Neural cell (in vitro differentiated cells): ENCODE measurements at regions not wholly inside any gene's neighbourhood (a gene's known extent, or its start where the extent isn't known, plus 50 kb on each side); places are given as distances from the start of the nearest gene placed in this dataset.
A peak's percentile ranks its signal among the peaks of the same experiment; 100 is the strongest.

ENCODE experiments used
- H2AFZ ChIP-seq: fragments of 200-600, 300-800 bp; sonication (generic), shearing (Covaris generic); 2 replicates; pipeline ENCODE4 v1.6.0; 2014; ENCODE audit warnings: low read depth, mild to moderate bottlenecking, antibody characterized with exemption, low read length, moderate library complexity
- H3F3A ChIP-seq: fragments of 200-600 bp; shearing (Covaris generic); 2 replicates; pipeline ENCODE4 v1.6.1; 2016; ENCODE audit warnings: mild to moderate bottlenecking, moderate library complexity, mixed read lengths, antibody characterized with exemption, low read length; ENCODE audit not compliant: insufficient read depth, poor library complexity, severe bottlenecking
- H3K27ac ChIP-seq: fragments of 200-600, 300-800 bp; sonication (generic), shearing (Covaris generic); 2 replicates; pipeline ENCODE4 v1.5.1; 2014; ENCODE audit warnings: mild to moderate bottlenecking, low read length, moderate library complexity
- H3K27me3 ChIP-seq: fragments of 300-800, 200-600 bp; sonication (generic), shearing (Covaris generic); 2 replicates; pipeline ENCODE4 v1.6.0; 2014; ENCODE audit warnings: mild to moderate bottlenecking, low read depth, low read length, moderate library complexity; ENCODE audit not compliant: insufficient read depth
- H3K36me3 ChIP-seq: fragments of 300-800, 200-600 bp; sonication (generic), shearing (Covaris generic); 2 replicates; pipeline ENCODE4 v1.5.1; 2014; ENCODE audit warnings: mild to moderate bottlenecking, antibody characterized with exemption, low read length, moderate library complexity; ENCODE audit not compliant: insufficient read depth
- H3K4me2 ChIP-seq: fragments of 300-800, 200-600 bp; sonication (generic), shearing (Covaris generic); 2 replicates; pipeline ENCODE4 v1.6.0; 2014; ENCODE audit warnings: mild to moderate bottlenecking, low read length
- H3K4me3 ChIP-seq: fragments of 300-800, 200-600 bp; sonication (generic), shearing (Covaris generic); 2 replicates; pipeline ENCODE4 v1.5.1; 2014; ENCODE audit warnings: mild to moderate bottlenecking, low read length, moderate library complexity
- H3K79me2 ChIP-seq: fragments of 200-600 bp; shearing (Covaris generic); replicated peaks from 2 replicates; pipeline ENCODE4 v1.6.0; 2014; ENCODE audit warnings: mild to moderate bottlenecking, low read length, moderate library complexity; ENCODE audit not compliant: insufficient read depth
- H3K9ac ChIP-seq: fragments of 300-800, 200-600 bp; sonication (generic), shearing (Covaris generic); 2 replicates; pipeline ENCODE4 v1.6.1; 2016; ENCODE audit warnings: mild to moderate bottlenecking, low read length, mixed read lengths
- H3K9me2 ChIP-seq: fragments of 200-600 bp; shearing (Covaris generic); 2 replicates; pipeline ENCODE4 v1.6.1; 2016; ENCODE audit warnings: mild to moderate bottlenecking, low read length, mixed read lengths; ENCODE audit not compliant: insufficient read depth
- H3K9me3 ChIP-seq: fragments of 200-600, 300-800 bp; sonication (generic), shearing (Covaris generic); 2 replicates; pipeline ENCODE4 v1.6.1; 2016; ENCODE audit warnings: mild to moderate bottlenecking, mixed run types, low read length, moderate library complexity, mixed read lengths
- H4K20me1 ChIP-seq: fragments of 200-600 bp; shearing (Covaris generic); 2 replicates; pipeline ENCODE4 v1.6.1; 2016; ENCODE audit warnings: mild to moderate bottlenecking, mixed run types; ENCODE audit not compliant: insufficient read depth
- CTCF ChIP-seq: fragments of 450-650 bp; IDR thresholded peaks from 2 replicates; pipeline ENCODE4 v1.5.1; 2014; ENCODE audit warnings: antibody characterized with exemption, mild to moderate bottlenecking, moderate library complexity; ENCODE audit not compliant: poor library complexity, severe bottlenecking
- EP300 ChIP-seq: fragments of 450-650 bp; conservative IDR thresholded peaks from 2 replicates; pipeline ENCODE4 v1.6.1; 2014; ENCODE audit warnings: antibody characterized with exemption, mild to moderate bottlenecking, moderate library complexity; ENCODE audit not compliant: poor library complexity, severe bottlenecking
- EZH2 ChIP-seq: fragments of 200-600, 300-800 bp; shearing (Covaris generic), sonication (generic); IDR thresholded peaks from 2 replicates; pipeline ENCODE4 v1.6.1; 2014; ENCODE audit warnings: antibody characterized with exemption, low read length, borderline replicate concordance, mild to moderate bottlenecking; ENCODE audit not compliant: insufficient read depth, poor library complexity, severe bottlenecking
- MXI1 ChIP-seq: fragments of 450-650 bp; conservative IDR thresholded peaks from 2 replicates; pipeline ENCODE4 v1.6.1; 2014; ENCODE audit warnings: antibody characterized with exemption, mild to moderate bottlenecking; ENCODE audit not compliant: poor library complexity, severe bottlenecking
- POLR2AphosphoS5 ChIP-seq: IDR thresholded peaks from 2 replicates; pipeline ENCODE4 v1.6.1; 2012
- RAD21 ChIP-seq: fragments of 450-650 bp; conservative IDR thresholded peaks from 2 replicates; pipeline ENCODE4 v1.6.1; 2014; ENCODE audit warnings: antibody characterized with exemption, mild to moderate bottlenecking, moderate library complexity
- REST ChIP-seq: IDR thresholded peaks from 2 replicates; pipeline ENCODE4 v1.6.1; 2012; ENCODE audit warnings: borderline replicate concordance
- SMC3 ChIP-seq: fragments of 450-650 bp; conservative IDR thresholded peaks from 2 replicates; pipeline ENCODE4 v1.6.1; 2014; ENCODE audit warnings: antibody characterized with exemption, mild to moderate bottlenecking, moderate library complexity; ENCODE audit not compliant: poor library complexity
- TAF1 ChIP-seq: IDR thresholded peaks from 2 replicates; pipeline ENCODE4 v1.6.1; 2012; ENCODE audit warnings: low read depth
- small RNA-seq, 3 experiments: library from RNA; depleted of rRNA; stranded (forward); fragments of <200 nt; gene quantifications; one replicate each; pipeline ENCODE3, GENCODE V24; 2012

DNA sequence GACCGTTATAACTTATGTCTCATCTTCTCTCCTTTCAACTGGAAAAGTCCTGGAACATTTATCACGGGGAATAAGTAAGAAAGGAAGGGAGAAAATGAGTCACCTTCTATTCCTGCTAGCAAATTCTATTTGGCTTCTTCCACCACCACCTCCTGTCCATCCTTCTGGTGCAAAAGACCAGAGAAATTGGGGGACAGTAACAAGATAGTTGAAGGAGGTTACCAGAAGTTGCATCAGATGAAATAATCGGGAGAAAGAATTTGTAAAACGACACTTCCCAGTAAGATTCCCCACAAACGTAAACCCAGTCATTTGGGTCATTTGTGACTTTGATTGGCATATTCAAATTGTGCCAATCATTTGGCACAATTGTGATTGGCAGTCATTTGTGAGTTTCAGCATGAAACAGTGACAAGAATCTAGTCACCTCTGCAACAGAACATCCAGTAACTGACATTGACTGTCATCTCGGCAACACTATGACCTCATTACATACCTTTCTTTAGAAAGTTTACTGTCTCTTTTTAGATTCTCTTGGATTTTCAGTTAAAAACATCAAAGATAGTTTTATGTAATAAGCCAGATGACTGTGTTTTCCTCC, 51.3 kb upstream of the PIK3CG start:
- Histone ChIP-seq H3K9ac (no peak overlapping the region), H3K79me2 (no peaks in the 10 kb centered on the region), H4K20me1 (no peaks in the 10 kb centered on the region), H3K4me3 (no peak overlapping the region), H3K27me3 (no peaks in the 10 kb centered on the region), H3K4me2 (no peak overlapping the region), H3F3A (no peaks in the 10 kb centered on the region), H2AFZ (no peak overlapping the region), H3K9me3 (no peaks in the 10 kb centered on the region), H3K27ac (peak overlapping the region; percentile 26), H3K9me2 (no peaks in the 10 kb centered on the region), H3K36me3 (no peaks in the 10 kb centered on the region)
- TF ChIP-seq EP300, result peak; percentile 98
- TF ChIP-seq MXI1, result no peak
- peak; percentile 73 for TF ChIP-seq POLR2AphosphoS5

DNA sequence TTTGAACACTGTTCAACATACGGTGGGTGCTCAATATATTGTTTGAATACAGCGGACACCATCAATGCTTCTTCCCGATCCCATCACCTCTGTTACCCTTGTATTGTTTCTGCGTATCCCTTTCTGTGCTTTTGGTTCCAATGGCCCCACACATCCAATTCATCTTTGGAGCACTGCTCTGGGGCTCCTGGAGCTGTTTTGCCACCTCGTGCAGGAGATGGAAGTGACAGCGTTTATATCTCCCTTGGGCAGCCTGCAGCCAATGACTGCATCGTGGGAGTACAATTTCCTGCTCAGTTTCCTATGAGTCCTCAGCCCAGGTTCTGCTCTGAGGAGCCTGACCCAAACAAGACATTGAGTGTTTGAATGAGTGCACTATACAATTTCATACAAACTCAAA, 50.2 kb upstream of the PIK3CG start:
- Histone ChIP-seq H3K9me2 (no peaks in the 10 kb centered on the region), H3K27me3 (no peaks in the 10 kb centered on the region), H4K20me1 (no peaks in the 10 kb centered on the region), H3K9ac (no peak overlapping the region), H3K4me2 (no peak overlapping the region), H3K27ac (no peak overlapping the region), H3K36me3 (no peaks in the 10 kb centered on the region), H3K9me3 (no peaks in the 10 kb centered on the region), H3K79me2 (no peaks in the 10 kb centered on the region), H3F3A (no peaks in the 10 kb centered on the region), H2AFZ (no peak overlapping the region), H3K4me3 (no peak overlapping the region)
- no peak for TF ChIP-seq CTCF
- TF ChIP-seq RAD21, result no peak
- no peak for TF ChIP-seq MXI1
- TF ChIP-seq EZH2, result no peak
- no peak for TF ChIP-seq TAF1
- TF ChIP-seq POLR2AphosphoS5, result no peak
- TF ChIP-seq EP300, result no peak
- no peak for TF ChIP-seq SMC3
- no peak for TF ChIP-seq REST

Small RNA genes in the stretch of these regions (small RNA-seq; reads per million reads assigned to genes)
- 0 reads per million in 3 experiments for gene RNA5SP236
